Lung (tissue), 11 donors: ENCODE measurements at regions not wholly inside any gene's neighbourhood (a gene's known extent, or its start where the extent isn't known, plus 50 kb on each side); places are given as distances from the start of the nearest gene placed in this dataset.

Experiments used
- ATAC-seq: fragments of 200-7000 bp; cut with Tn5 transposase; one replicate; pipeline ENCODE4 v1.9.1; 2020; ENCODE audit warnings: moderate number of reproducible peaks; ENCODE audit not compliant: insufficient read depth, low FRiP score
- DNase-seq, 3 donors: peaks; one replicate each; pipeline ENCODE4 v3.0.0-alpha.2; 2013 to 2017
- H3K27ac ChIP-seq, 2 donors: one replicate each; pipeline ENCODE4 v1.5.1; 2013; ENCODE audit warnings: mild to moderate bottlenecking in 2 of 2, moderate library complexity in 2 of 2, control low read depth in 1 of 2, inconsistent platforms in 1 of 2, low read depth in 1 of 2, low read length in 1 of 2
- H3K27me3 ChIP-seq, 3 donors: one replicate each; pipeline ENCODE4 v1.5.1; 2013; ENCODE audit warnings: low read length in 2 of 3; ENCODE audit not compliant: control insufficient read depth in 3 of 3, insufficient read depth in 3 of 3
- H3K36me3 ChIP-seq, 4 donors: one replicate each; pipeline ENCODE4 v1.5.1; 2013; ENCODE audit warnings: low read length in 4 of 4, mild to moderate bottlenecking in 1 of 4, moderate library complexity in 1 of 4; ENCODE audit not compliant: control insufficient read depth in 4 of 4, insufficient read depth in 4 of 4
- H3K4me1 ChIP-seq, 5 donors: one replicate each; pipeline ENCODE4 v1.5.1; 2013; ENCODE audit warnings: low read length in 5 of 5, mild to moderate bottlenecking in 2 of 5, moderate library complexity in 1 of 5; ENCODE audit not compliant: control insufficient read depth in 5 of 5, insufficient read depth in 5 of 5
- H3K4me3 ChIP-seq: one replicate; pipeline ENCODE4 v1.5.1; 2013; ENCODE audit warnings: mild to moderate bottlenecking, control low read depth, moderate library complexity
- H3K9ac ChIP-seq, 2 donors: one replicate each; pipeline ENCODE4 v1.5.1; 2013; ENCODE audit warnings: low read length in 2 of 2, control low read depth in 1 of 2; ENCODE audit not compliant: insufficient read depth in 1 of 2
- H3K9me3 ChIP-seq, 4 donors: one replicate each; pipeline ENCODE4 v1.5.1; 2013; ENCODE audit warnings: low read length in 3 of 4, mild to moderate bottlenecking in 1 of 4, moderate library complexity in 1 of 4; ENCODE audit not compliant: control insufficient read depth in 4 of 4, insufficient read depth in 3 of 4
- WGBS, 2 donors: extraction: QIAGEN DNeasy Blood & Tissue Kit; methylation state at CpG; one replicate each; pipeline ENCODE4 v1.1.7; 2013; 5-methylcytosine and 5-hydroxymethylcytosine counted together
- TF ChIP-seq, protein P1 (sequence below): IDR thresholded peaks from 2 replicates; pipeline ENCODE4 v1.5.1; 2012; ENCODE audit warnings: mild to moderate bottlenecking; ENCODE audit errors: control extremely low read depth, extremely low read depth
- donor health status: control.
- donor health status: control.
- donor health status: Bipolar disorder and iron deficiency.
- donor health status: healthy.
- donor health status: DM: yes; HTN: yes; CAD: no.

DNA sequence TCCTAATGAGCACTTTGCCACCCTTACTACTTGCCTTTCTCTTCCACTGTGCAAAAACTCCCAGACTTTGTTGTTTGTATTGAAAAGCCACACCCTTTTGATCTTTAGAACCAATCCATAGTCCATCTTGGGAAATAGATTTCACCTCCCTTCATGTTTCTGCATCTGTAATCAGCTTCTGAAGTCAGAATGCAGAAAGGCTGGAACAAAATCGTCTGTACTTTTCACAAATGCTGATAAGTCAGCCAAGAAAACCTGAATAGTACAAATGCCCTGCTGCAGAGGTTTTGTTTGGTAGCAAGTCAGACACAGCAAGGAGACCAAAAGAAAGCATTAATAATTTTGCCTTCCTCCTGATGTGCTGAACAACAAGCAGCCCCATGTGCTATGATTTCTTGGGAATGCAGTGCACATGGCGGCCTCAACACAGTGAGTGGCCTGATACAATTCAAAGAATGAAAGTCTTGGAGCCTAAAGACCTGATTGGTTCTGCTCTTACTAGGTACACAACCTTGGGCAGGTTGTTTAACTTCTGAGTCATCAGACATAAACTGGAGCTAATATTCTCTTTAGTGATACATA lies 59.2 kb upstream of the STK32A start:
- 76 to 91% methylated on average over 2 of the region's 2 CpGs for WGBS, 2 donors
- ATAC-seq = no peak
- TF ChIP-seq, protein P1, sequence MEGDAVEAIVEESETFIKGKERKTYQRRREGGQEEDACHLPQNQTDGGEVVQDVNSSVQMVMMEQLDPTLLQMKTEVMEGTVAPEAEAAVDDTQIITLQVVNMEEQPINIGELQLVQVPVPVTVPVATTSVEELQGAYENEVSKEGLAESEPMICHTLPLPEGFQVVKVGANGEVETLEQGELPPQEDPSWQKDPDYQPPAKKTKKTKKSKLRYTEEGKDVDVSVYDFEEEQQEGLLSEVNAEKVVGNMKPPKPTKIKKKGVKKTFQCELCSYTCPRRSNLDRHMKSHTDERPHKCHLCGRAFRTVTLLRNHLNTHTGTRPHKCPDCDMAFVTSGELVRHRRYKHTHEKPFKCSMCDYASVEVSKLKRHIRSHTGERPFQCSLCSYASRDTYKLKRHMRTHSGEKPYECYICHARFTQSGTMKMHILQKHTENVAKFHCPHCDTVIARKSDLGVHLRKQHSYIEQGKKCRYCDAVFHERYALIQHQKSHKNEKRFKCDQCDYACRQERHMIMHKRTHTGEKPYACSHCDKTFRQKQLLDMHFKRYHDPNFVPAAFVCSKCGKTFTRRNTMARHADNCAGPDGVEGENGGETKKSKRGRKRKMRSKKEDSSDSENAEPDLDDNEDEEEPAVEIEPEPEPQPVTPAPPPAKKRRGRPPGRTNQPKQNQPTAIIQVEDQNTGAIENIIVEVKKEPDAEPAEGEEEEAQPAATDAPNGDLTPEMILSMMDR = no peak

DNA sequence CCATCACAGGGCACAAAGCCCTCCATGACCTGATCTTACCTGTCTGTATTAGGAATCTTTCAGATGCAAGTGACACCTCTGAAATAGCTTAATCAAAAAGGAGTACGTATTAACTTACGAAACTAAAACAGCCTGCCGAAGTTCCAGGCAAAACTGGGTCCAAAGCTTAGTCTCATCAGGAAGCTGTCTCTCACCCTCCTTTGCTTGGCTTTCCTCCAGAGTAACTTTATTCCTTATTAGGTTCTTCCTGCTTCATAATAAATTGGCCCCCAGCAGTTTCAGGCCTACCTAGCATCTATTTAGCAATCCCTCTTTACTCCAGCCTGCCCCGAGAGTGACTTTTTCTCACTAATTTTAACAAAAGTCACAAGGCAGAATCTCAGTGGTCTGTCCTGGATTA lies 58.4 kb upstream of the STK32A start:
- no peak for DNase-seq
- ATAC-seq = no peak
- H3K4me1 ChIP-seq = no peaks in the 10 kb centered on the region
- TF ChIP-seq, protein P1 = no peak
- no peak overlapping the region for H3K4me3 ChIP-seq
- H3K27me3 ChIP-seq = no peaks in the 10 kb centered on the region
- no peak overlapping the region for H3K9ac ChIP-seq
- 85 to 88% methylated on average over 4 of the region's 4 CpGs for WGBS, 2 donors
- no peak overlapping the region for H3K27ac ChIP-seq
- no peaks in the 10 kb centered on the region for H3K36me3 ChIP-seq
- no peaks in the 10 kb centered on the region for H3K9me3 ChIP-seq

More for the DNA sequence above, 59.2 kb upstream of the STK32A start:
- no peak for DNase-seq
- H3K9ac ChIP-seq = no peak overlapping the region
- no peaks in the 10 kb centered on the region for H3K36me3 ChIP-seq
- no peaks in the 10 kb centered on the region for H3K27me3 ChIP-seq
- H3K27ac ChIP-seq = no peak overlapping the region
- no peaks in the 10 kb centered on the region for H3K4me1 ChIP-seq
- H3K9me3 ChIP-seq = no peaks in the 10 kb centered on the region
- no peak overlapping the region for H3K4me3 ChIP-seq

DNA sequence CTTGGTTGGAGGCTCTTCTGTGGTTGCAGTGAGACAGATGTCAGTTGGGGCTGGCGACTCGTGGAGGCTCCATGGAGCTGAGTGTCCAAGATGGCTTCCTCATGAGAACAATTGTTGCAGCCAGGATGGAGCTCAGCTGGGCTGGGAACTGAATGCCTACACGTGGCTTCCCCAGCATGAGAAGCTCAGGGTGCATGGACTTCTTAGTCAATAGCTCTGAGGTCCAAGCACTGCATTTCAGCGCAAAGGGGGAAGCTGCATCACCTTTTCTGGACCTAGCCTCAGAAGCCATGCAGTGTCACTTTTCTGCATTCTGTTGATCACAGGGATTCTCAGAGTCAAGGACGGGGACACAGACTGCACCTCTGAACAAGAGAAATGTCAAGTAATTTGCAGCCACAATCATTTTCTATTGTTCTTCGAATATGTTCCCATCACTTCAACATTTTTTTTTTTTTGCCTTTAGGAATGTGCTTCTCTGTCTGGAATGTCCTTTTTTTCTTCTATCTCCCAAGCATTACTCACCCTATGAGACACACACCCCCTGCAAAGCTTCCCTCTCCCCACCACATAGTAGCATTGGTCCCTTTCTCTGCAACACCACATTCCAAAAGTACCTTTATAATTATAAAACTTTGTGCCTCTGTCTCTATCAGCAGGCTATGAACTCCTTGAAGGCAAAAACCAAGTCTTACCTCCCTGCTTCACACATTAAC lies 57.5 kb upstream of the STK32A start:
- no peaks in the 10 kb centered on the region for H3K27me3 ChIP-seq
- no peaks in the 10 kb centered on the region for H3K4me1 ChIP-seq
- H3K9ac ChIP-seq = no peak overlapping the region
- no peaks in the 10 kb centered on the region for H3K36me3 ChIP-seq
- ATAC-seq (no peak), DNase-seq (no peak)
- no peak overlapping the region for H3K27ac ChIP-seq
- TF ChIP-seq, protein P1 = no peak
- 69 to 82% methylated on average over 6 of the region's 6 CpGs for WGBS, 2 donors
- no peaks in the 10 kb centered on the region for H3K9me3 ChIP-seq
- no peak overlapping the region for H3K4me3 ChIP-seq
